ENCODE measurements at regions not wholly inside any gene's neighbourhood (a gene's known extent, or its start where the extent isn't known, plus 50 kb on each side); places are given as distances from the start of the nearest gene placed in this dataset.

DNA sequence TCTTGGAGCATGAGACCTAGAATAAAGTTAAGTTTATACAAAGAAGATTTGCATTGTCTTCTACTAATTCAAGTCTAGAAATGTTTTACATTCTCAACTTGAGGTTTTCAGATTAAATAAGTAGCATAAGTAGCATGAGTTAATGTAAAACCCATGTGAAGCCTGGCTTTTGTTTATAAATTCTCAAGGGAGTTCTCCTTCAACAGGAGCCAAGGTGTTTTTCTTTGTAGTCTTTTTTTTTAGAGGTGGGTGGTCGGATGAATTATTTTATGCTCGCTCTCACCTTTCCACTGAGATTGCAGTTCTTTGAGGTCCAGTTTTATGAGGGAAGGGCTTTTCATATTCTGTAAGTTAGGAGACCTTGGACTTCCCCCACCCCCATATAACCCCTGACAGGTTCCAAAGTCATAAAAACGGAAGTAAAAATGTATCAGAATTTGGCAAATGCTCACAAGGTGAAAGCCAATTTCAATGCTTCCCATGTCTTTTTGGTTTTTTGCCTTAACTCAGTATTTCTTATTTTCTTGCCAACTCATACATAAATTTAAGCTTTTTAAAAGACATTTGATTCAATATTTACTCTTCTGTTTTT lies 244.3 kb upstream of the ASCC3 start:
- TF ChIP-seq CTCF (IDR thresholded peaks at IDR 0.05; ENCODE audit: low read depth, low read length, poor library complexity, severe bottlenecking), result no peak
- no peak for TF ChIP-seq EZH2phosphoT487 (IDR thresholded peaks at IDR 0.05; ENCODE audit: borderline replicate concordance, low read length)
